Upper lobe of right lung (tissue), 1 donor: ENCODE measurements at regions not wholly inside any gene's neighbourhood (a gene's known extent, or its start where the extent isn't known, plus 50 kb on each side); places are given as distances from the start of the nearest gene placed in this dataset.
A peak's percentile ranks its signal among the peaks of the same experiment; 100 is the strongest.

Source experiments
- ATAC-seq: fragments of 200-7000 bp; cut with Tn5 transposase; one replicate; pipeline ENCODE4 v1.9.1; 2020; ENCODE audit warnings: mild to moderate bottlenecking, moderate library complexity
- DNase-seq: peaks from one replicate; pipeline ENCODE4 v3.0.0-alpha.2; 2020
- H3K27ac ChIP-seq: fragments of 200-600 bp; one replicate; pipeline ENCODE4 v1.8.0; 2022
- H3K27me3 ChIP-seq: fragments of 200-600 bp; one replicate; pipeline ENCODE4 v1.8.0; 2022; ENCODE audit warnings: mild to moderate bottlenecking
- H3K36me3 ChIP-seq: fragments of 200-600 bp; one replicate; pipeline ENCODE4 v1.8.0; 2022
- H3K4me1 ChIP-seq: fragments of 200-600 bp; one replicate; pipeline ENCODE4 v1.8.0; 2022
- H3K4me3 ChIP-seq: fragments of 200-600 bp; one replicate; pipeline ENCODE4 v1.8.0; 2022; ENCODE audit warnings: mild to moderate bottlenecking
- H3K9me3 ChIP-seq: fragments of 200-600 bp; one replicate; pipeline ENCODE4 v1.8.0; 2022
- intact Hi-C: fragments of 100-400 bp; cut with DNase I; formaldehyde crosslinking; loops from one replicate; pipeline ENCODE4 v1.11.0; 2022
- TF ChIP-seq, protein P1 (sequence below): fragments of 200-600 bp; IDR thresholded peaks from one replicate; pipeline ENCODE4 v1.8.0; 2022; ENCODE audit warnings: antibody characterized with exemption
- donor health status: DM: no; HTN: yes; CAD: no; lungs with severe emphysema.

DNA sequence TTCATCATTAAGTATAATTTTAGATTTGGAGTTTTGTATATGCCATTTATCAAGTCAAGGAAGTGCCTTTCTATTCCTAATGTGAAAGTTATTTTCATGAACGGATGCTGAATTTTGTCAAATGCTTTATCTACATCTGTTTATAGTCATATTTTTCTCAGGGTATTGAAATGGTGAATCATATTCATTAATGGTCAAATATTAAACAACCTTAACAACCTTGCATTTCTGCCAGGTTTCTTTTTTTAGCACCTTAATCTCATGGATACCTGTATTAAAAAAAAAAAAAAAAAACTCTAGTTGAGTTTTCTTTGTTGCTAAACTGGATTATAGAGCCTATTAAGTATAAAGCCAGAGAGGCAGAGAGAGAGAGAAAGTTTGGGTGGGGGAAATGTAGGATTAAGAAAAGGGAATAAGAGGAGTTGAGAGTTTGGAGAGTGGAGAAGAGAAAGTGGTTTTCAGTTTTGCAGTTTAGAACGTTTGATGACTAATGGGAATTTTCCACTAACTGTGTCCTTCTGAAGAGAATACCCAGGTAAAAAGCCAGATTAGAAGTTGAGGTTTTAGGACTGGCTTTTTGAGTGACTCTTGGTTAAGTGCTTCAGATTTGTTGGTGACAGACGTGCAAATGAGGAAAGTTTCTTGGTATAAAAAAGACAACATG lies 305.0 kb downstream of the HLX start:
- no peak overlapping the region for H3K4me3 ChIP-seq
- H3K9me3 ChIP-seq, result no peaks in the 10 kb centered on the region
- H3K4me1 ChIP-seq, result no peaks in the 10 kb centered on the region
- ATAC-seq (no peak), DNase-seq (no peak)
- no peaks in the 10 kb centered on the region for H3K27me3 ChIP-seq
- TF ChIP-seq, protein P1, sequence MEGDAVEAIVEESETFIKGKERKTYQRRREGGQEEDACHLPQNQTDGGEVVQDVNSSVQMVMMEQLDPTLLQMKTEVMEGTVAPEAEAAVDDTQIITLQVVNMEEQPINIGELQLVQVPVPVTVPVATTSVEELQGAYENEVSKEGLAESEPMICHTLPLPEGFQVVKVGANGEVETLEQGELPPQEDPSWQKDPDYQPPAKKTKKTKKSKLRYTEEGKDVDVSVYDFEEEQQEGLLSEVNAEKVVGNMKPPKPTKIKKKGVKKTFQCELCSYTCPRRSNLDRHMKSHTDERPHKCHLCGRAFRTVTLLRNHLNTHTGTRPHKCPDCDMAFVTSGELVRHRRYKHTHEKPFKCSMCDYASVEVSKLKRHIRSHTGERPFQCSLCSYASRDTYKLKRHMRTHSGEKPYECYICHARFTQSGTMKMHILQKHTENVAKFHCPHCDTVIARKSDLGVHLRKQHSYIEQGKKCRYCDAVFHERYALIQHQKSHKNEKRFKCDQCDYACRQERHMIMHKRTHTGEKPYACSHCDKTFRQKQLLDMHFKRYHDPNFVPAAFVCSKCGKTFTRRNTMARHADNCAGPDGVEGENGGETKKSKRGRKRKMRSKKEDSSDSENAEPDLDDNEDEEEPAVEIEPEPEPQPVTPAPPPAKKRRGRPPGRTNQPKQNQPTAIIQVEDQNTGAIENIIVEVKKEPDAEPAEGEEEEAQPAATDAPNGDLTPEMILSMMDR, result no peak
- H3K36me3 ChIP-seq, result no peaks in the 10 kb centered on the region
- intact Hi-C loops, result no loop called here
- no peak overlapping the region for H3K27ac ChIP-seq

DNA sequence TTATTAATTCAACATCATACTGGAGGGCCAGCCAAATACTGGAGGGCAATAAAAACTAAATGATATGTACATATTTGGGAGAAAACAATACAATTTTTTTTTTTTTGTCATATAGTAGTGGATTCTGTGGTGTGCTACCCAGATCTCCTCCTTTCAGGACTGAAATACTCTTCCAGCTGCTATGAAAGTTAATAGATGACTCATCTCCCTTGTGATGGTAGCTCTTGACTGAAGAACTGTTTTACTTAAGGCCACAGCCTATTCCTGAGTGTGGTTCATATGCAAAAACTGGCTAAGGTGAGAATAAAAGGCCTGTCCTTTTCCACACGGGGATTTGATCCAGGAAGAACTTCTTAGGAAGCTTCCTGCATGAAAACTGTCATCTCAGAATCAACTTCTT lies 307.9 kb downstream of the HLX start:
- Histone ChIP-seq H3K4me1 (no peaks in the 10 kb centered on the region), H3K27me3 (no peaks in the 10 kb centered on the region), H3K27ac (no peak overlapping the region), H3K36me3 (no peaks in the 10 kb centered on the region), H3K4me3 (no peak overlapping the region), H3K9me3 (no peaks in the 10 kb centered on the region)
- TF ChIP-seq, protein P1, result no peak
- ATAC-seq (no peak), DNase-seq (no peak)
- intact Hi-C loops, result no loop called here

DNA sequence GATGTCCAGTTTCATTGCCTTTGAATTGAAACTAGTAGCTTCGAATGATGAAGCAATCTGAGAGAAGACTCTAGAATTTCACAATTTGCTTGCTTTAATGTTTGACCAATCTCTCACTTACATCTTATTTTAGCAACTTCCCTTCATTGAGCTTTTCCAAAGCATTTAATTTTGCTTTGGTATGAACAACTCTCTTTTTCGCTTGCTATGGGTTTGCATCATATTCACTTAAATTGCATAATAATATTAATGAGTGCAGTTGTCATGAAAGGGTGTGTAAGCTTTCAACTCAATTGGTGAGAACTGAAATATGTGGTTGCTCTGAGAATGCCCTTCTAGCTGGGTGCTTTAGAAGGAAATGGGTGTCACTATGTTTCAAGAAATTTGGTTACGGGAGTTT lies 309.2 kb downstream of the HLX start:
- Histone ChIP-seq H3K27me3 (no peaks in the 10 kb centered on the region), H3K36me3 (no peaks in the 10 kb centered on the region), H3K4me1 (no peaks in the 10 kb centered on the region), H3K9me3 (no peaks in the 10 kb centered on the region), H3K4me3 (no peak overlapping the region), H3K27ac (no peak overlapping the region)
- intact Hi-C loops, result no loop called here
- DNase-seq (no peak), ATAC-seq (peak; percentile 48)
- TF ChIP-seq, protein P1, result no peak

DNA sequence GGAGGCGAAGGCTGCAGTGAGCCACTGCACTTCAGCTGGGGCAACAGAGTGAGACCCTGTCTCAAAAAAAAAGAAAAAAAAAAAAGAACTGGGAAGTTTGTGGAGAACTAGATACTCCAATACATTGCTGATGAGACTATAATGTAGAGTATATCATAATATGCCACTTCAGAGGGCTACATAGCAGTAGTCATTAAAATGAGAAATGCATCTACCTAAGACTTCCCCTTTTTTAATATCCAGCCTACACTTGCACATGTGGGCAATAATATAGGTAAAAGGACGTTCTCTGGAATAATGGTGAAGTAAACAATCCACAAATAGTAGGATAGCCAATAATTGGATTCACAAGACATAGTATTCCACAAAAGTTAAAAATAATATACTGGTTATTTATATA lies 311.0 kb downstream of the HLX start:
- DNase-seq (no peak), ATAC-seq (no peak)
- Histone ChIP-seq H3K9me3 (no peaks in the 10 kb centered on the region), H3K36me3 (no peaks in the 10 kb centered on the region), H3K4me1 (no peaks in the 10 kb centered on the region), H3K27ac (no peak overlapping the region), H3K4me3 (no peak overlapping the region), H3K27me3 (no peaks in the 10 kb centered on the region)
- TF ChIP-seq, protein P1, result no peak
- intact Hi-C loops, result no loop called here

DNA sequence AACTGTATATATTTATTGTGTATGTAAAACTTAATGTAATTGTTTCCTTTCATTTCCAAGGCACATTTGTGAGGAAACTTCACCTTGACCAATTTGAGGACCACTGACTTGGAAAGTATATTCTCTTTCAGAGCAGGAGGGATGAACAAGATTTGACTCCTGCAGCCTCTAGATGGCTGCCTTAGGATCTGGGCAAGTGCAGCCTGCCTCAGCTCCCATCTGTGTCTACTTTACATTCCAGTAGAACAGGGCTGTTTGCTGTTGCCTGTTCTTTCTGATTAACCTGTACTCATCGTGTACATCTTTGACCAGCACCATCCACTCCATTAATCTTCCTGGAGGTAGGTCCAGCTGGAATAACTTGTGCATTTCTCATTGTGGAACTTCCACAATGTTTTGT lies 312.8 kb downstream of the HLX start:
- H3K36me3 ChIP-seq, result no peaks in the 10 kb centered on the region
- no peaks in the 10 kb centered on the region for H3K27me3 ChIP-seq
- no peak overlapping the region for H3K27ac ChIP-seq
- no peak overlapping the region for H3K4me3 ChIP-seq
- TF ChIP-seq, protein P1, result no peak
- H3K4me1 ChIP-seq, result no peaks in the 10 kb centered on the region
- intact Hi-C loops, result no loop called here
- no peak for DNase-seq
- ATAC-seq, result no peak
- no peaks in the 10 kb centered on the region for H3K9me3 ChIP-seq

DNA sequence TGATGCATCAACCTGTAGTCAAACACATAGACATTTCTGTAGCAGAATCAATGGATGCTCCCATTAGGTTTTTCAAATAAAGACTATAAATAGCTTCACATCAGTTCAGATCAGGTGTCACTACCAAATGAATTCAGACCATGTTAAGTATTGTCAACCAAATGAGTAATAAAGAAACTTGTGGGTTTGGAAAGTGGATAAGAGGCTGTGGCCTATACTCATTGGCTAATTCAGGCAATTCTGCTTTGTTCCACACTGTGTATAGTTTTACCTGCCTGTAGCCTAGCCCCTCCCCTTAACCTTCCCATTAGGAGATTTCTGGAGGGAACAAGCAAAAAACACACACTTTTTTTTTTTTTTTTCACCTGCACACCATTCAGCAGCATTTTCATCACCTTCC lies 321.2 kb downstream of the HLX start:
- Histone ChIP-seq H3K4me3 (no peak overlapping the region), H3K4me1 (no peaks in the 10 kb centered on the region), H3K9me3 (no peaks in the 10 kb centered on the region), H3K36me3 (no peaks in the 10 kb centered on the region), H3K27me3 (no peaks in the 10 kb centered on the region), H3K27ac (no peak overlapping the region)
- DNase-seq (no peak), ATAC-seq (no peak)
- intact Hi-C loops, result loop anchor here (10.0 kb wide), 1 partner anchor 316 kb away; no protein-coding TSS in a partner anchor
- TF ChIP-seq, protein P1, result no peak
